Epithelial cell of esophagus (primary cell): ENCODE measurements at regions not wholly inside any gene's neighbourhood (a gene's known extent, or its start where the extent isn't known, plus 50 kb on each side); places are given as distances from the start of the nearest gene placed in this dataset.

Source experiments
- DNase-seq: peaks from one replicate; pipeline ENCODE4 v3.0.0; 2010; ENCODE audit warnings: low read depth
- H3K4me3 ChIP-seq: 2 replicates; pipeline ENCODE4 v1.5.1; 2011; ENCODE audit warnings: mild to moderate bottlenecking, low read length, control low read depth
- TF ChIP-seq, protein P1 (sequence below): IDR thresholded peaks from 2 replicates; pipeline ENCODE4 v1.5.1; 2011; ENCODE audit warnings: low read depth, mild to moderate bottlenecking, low read length, control low read depth, inconsistent platforms; ENCODE audit not compliant: insufficient read depth; ENCODE audit errors: missing control alignments

GRCh38 chr4:32551943-32552342 is 1831.8 kb downstream of the PCDH7 start:
- TF ChIP-seq, protein P1, sequence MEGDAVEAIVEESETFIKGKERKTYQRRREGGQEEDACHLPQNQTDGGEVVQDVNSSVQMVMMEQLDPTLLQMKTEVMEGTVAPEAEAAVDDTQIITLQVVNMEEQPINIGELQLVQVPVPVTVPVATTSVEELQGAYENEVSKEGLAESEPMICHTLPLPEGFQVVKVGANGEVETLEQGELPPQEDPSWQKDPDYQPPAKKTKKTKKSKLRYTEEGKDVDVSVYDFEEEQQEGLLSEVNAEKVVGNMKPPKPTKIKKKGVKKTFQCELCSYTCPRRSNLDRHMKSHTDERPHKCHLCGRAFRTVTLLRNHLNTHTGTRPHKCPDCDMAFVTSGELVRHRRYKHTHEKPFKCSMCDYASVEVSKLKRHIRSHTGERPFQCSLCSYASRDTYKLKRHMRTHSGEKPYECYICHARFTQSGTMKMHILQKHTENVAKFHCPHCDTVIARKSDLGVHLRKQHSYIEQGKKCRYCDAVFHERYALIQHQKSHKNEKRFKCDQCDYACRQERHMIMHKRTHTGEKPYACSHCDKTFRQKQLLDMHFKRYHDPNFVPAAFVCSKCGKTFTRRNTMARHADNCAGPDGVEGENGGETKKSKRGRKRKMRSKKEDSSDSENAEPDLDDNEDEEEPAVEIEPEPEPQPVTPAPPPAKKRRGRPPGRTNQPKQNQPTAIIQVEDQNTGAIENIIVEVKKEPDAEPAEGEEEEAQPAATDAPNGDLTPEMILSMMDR = no peak
- H3K4me3 ChIP-seq = no peak overlapping the region
- DNase-seq = no peak

DNA sequence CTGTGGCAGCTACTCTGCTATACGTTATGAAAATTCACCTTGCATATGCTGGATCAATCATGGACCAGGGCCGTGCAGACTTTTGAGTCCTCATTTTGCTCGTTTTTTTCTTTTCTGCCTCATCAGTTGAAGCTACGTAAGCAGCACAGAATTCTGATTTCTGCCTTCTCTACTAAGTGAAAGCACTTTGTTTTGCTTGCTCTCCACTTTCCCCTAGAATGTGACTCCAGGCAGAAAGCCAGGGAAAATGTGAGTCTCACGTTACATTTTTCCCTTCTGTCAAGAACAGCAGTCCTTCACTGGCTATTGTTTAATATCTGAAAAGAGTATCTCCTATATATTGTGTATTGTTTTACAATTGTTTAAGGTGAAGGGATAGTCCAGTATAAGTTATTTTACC is 1840.1 kb downstream of the PCDH7 start:
- no peak overlapping the region for H3K4me3 ChIP-seq
- no peak for DNase-seq
- TF ChIP-seq, protein P1 = no peak

DNA sequence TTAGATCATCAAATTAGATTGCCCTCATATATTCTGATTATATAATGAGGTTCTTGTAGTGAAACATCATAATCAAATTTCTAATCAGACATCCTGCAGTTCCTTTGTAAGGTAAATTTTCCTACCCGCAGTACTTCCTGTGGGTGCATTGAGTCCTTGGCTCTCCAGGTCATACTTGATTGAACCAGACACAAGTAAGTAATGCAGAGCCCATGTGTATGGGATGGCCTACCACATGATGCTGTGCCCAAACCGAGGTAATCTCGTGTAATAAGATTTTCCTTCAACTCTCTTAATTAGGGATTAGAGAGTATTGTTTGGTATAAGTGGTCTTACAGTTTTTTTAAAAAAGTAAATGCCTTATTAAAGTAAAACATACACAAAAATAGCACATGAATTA is 1841.8 kb downstream of the PCDH7 start:
- TF ChIP-seq, protein P1 = no peak
- no peak for DNase-seq
- H3K4me3 ChIP-seq = no peak overlapping the region

GRCh38 chr4:32564626-32565025 is 1844.5 kb downstream of the PCDH7 start:
- H3K4me3 ChIP-seq = no peak overlapping the region
- TF ChIP-seq, protein P1 = no peak
- DNase-seq = no peak

GRCh38 chr4:32569861-32570260 is 1849.7 kb downstream of the PCDH7 start:
- no peak overlapping the region for H3K4me3 ChIP-seq
- no peak for DNase-seq
- TF ChIP-seq, protein P1 = no peak

- TF ChIP-seq, protein P1 = no peak
- H3K4me3 ChIP-seq = no peak overlapping the region
- DNase-seq = no peak
Measured at GRCh38 chr4:32572366-32572765, 1852.2 kb downstream of the PCDH7 start.

GRCh38 chr4:32574803-32575202 is 1854.6 kb downstream of the PCDH7 start:
- TF ChIP-seq, protein P1 = no peak
- DNase-seq = no peak
- no peak overlapping the region for H3K4me3 ChIP-seq
